Stomach (tissue), 8 donors: ENCODE measurements at regions not wholly inside any gene's neighbourhood (a gene's known extent, or its start where the extent isn't known, plus 50 kb on each side); places are given as distances from the start of the nearest gene placed in this dataset.

Source experiments
- DNase-seq, 2 donors: peaks; one replicate each; pipeline versions ENCODE4 v3.0.0 to v3.0.0-alpha.2; 2013 to 2019
- H3K27ac ChIP-seq, 5 donors: fragments of 200-600 bp in 4 of 5; sonication (generic) in 4 of 5; one replicate each; pipeline ENCODE4 v1.5.1; 2013 to 2019; ENCODE audit warnings: mild to moderate bottlenecking in 1 of 5, moderate library complexity in 1 of 5
- H3K27me3 ChIP-seq, 3 donors: fragments of 200-600 bp; sonication (generic); one replicate each; pipeline ENCODE4 v1.5.1; 2017 to 2019; ENCODE audit warnings: mixed run types in 1 of 3
- H3K36me3 ChIP-seq, 4 donors: fragments of 200-600 bp; sonication (generic); 1 replicate in 3 of 4; 2 replicates in 1 of 4; pipeline ENCODE4 v1.5.1; 2016 to 2019
- H3K4me1 ChIP-seq, 4 donors: fragments of 200-600 bp; sonication (generic); one replicate each; pipeline ENCODE4 v1.5.1; 2016 to 2019
- H3K4me3 ChIP-seq, 4 donors: fragments of 200-600 bp; sonication (generic) in 3 of 4; one replicate each; pipeline ENCODE4 v1.5.1; 2016 to 2019; ENCODE audit warnings: mild to moderate bottlenecking in 1 of 4
- H3K9me3 ChIP-seq, 4 donors: fragments of 200-600 bp; sonication (generic); one replicate each; pipeline ENCODE4 v1.5.1; 2016 to 2019
- CTCF ChIP-seq, 7 experiments: fragments of 450-650 bp in 4 of 7; fragments of 200-600 bp in 3 of 7; sonication (generic) in 3 of 7; IDR thresholded peaks; one replicate each; pipeline ENCODE4 v1.5.1; 2016 to 2019; ENCODE audit warnings: antibody characterized with exemption in 7 of 7, control low read depth in 2 of 7, mild to moderate bottlenecking in 1 of 7
- EP300 ChIP-seq: sonication (generic); formaldehyde crosslinking; IDR thresholded peaks from one replicate; pipeline ENCODE4 v1.6.1; 2017; ENCODE audit warnings: antibody characterized with exemption
- POLR2A ChIP-seq, 4 donors: fragments of 450-650 bp; IDR thresholded peaks; one replicate each; pipeline ENCODE4 v1.6.1; 2016; ENCODE audit warnings: antibody characterized with exemption in 4 of 4, control low read depth in 2 of 4, mild to moderate bottlenecking in 1 of 4, moderate library complexity in 1 of 4
- POLR2AphosphoS5 ChIP-seq, 3 donors: sonication (generic); formaldehyde crosslinking; IDR thresholded peaks; one replicate each; pipeline ENCODE4 v1.6.1; 2016; ENCODE audit warnings: antibody characterized with exemption in 3 of 3
- WGBS, 5 donors: extraction: QIAGEN DNeasy Blood & Tissue Kit in 3 of 5; methylation state at CpG; one replicate each; pipeline versions ENCODE4 v1.1.5 to v1.1.7; 2013 to 2018; 5-methylcytosine and 5-hydroxymethylcytosine counted together
- intact Hi-C: fragments of 100-400 bp; cut with DNase I; formaldehyde crosslinking; loops from one replicate; pipeline ENCODE4 v1.15.1; 2023; ENCODE audit warnings: low total_unique reads
- donor health status: healthy with polysubstance abuse.
- donor health status: Bipolar disorder and iron deficiency.
- donor health status: healthy.

DNA sequence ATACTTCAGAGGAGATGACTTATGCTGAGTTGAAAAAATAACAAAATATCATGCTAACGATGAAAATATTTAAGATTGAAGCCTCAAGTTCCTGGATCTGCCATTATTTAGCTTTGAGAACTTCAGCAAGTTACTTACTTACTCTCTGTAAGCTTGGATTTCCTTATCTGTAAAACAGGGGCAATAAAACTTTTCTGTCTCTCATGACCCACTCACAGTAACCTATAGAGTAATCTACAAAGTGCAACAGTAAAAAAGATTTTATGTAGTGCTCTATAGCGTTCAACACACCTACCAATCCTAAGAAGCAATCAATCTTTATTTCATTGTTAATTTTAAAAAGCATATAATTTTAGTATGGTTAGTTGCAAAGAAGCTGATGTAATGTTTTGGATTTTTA lies 478.6 kb downstream of the ZIC1 start:
- intact Hi-C loops: no loop called here
- 62 to 74% (median 67%) methylated on average over 2 of the region's 2 CpGs for WGBS, 5 donors
- TF ChIP-seq CTCF (IDR thresholded peaks at IDR 0.05) (no peak), EP300 (no peak), POLR2AphosphoS5 (IDR thresholded peaks at IDR 0.05) (no peak), POLR2A (IDR thresholded peaks at IDR 0.05) (no peak)

GRCh38 chr3:147890114-147890513 lies 480.9 kb downstream of the ZIC1 start:
- intact Hi-C loops: no loop called here
- DNase-seq: no peak
- Histone ChIP-seq H3K4me3 (no peak overlapping the region), H3K27me3 (no peaks in the 10 kb centered on the region), H3K36me3 (no peaks in the 10 kb centered on the region), H3K27ac (no peak overlapping the region), H3K4me1 (no peaks in the 10 kb centered on the region), H3K9me3 (no peaks in the 10 kb centered on the region)
- TF ChIP-seq POLR2A (IDR thresholded peaks at IDR 0.05): no peak
- TF ChIP-seq POLR2AphosphoS5 (IDR thresholded peaks at IDR 0.05): no peak
- no peak for TF ChIP-seq EP300
- no peak for TF ChIP-seq CTCF (IDR thresholded peaks at IDR 0.05)

More for the DNA sequence above, 478.6 kb downstream of the ZIC1 start:
- Histone ChIP-seq H3K4me3 (no peak overlapping the region), H3K36me3 (no peaks in the 10 kb centered on the region), H3K27me3 (no peaks in the 10 kb centered on the region), H3K4me1 (no peaks in the 10 kb centered on the region), H3K9me3 (peaks cover 0 to 16% (median 8%) of the 10 kb centered on the region in 4 donors), H3K27ac (no peak overlapping the region)
- no peak for DNase-seq

- Histone ChIP-seq H3K4me3 (no peak overlapping the region), H3K9me3 (peaks cover 0 to 1% (median 0%) of the 10 kb centered on the region in 4 donors), H3K27me3 (no peaks in the 10 kb centered on the region), H3K36me3 (no peaks in the 10 kb centered on the region), H3K27ac (no peak overlapping the region), H3K4me1 (no peaks in the 10 kb centered on the region)
- TF ChIP-seq CTCF (IDR thresholded peaks at IDR 0.05) (no peak), POLR2A (IDR thresholded peaks at IDR 0.05) (no peak), EP300 (no peak), POLR2AphosphoS5 (IDR thresholded peaks at IDR 0.05) (no peak)
- no peak for DNase-seq
- WGBS, 5 donors: 33 to 70% (median 67%) methylated on average over 1 of the region's 1 CpG
- intact Hi-C loops: no loop called here
These were observed 486.3 kb downstream of the ZIC1 start for GRCh38 chr3:147895509-147895908.

GRCh38 chr3:147900851-147901250 lies 491.7 kb downstream of the ZIC1 start:
- Histone ChIP-seq H3K9me3 (peaks cover 0 to 6% (median 2%) of the 10 kb centered on the region in 4 donors), H3K27ac (no peak overlapping the region), H3K36me3 (no peaks in the 10 kb centered on the region), H3K4me1 (no peaks in the 10 kb centered on the region), H3K27me3 (no peaks in the 10 kb centered on the region), H3K4me3 (no peak overlapping the region)
- intact Hi-C loops: no loop called here
- TF ChIP-seq POLR2A (IDR thresholded peaks at IDR 0.05) (no peak), EP300 (no peak), POLR2AphosphoS5 (IDR thresholded peaks at IDR 0.05) (no peak), CTCF (IDR thresholded peaks at IDR 0.05) (no peak)
- WGBS, 5 donors: 61 to 81% (median 69%) methylated on average over 3 of the region's 3 CpGs
- no peak for DNase-seq
